Left ventricle myocardium inferior (tissue), 1 donor: ENCODE measurements at regions not wholly inside any gene's neighbourhood (a gene's known extent, or its start where the extent isn't known, plus 50 kb on each side); places are given as distances from the start of the nearest gene placed in this dataset.

Source experiments
- DNase-seq: peaks from one replicate; pipeline ENCODE4 v3.0.0-alpha.2; 2020
- H3K27ac ChIP-seq: fragments of 200-600 bp; replicated peaks from 2 replicates; pipeline ENCODE4 v1.8.0; 2021
- H3K27me3 ChIP-seq: fragments of 200-600 bp; 2 replicates; pipeline ENCODE4 v1.8.0; 2021; ENCODE audit warnings: low read depth
- H3K36me3 ChIP-seq: fragments of 200-600 bp; 2 replicates; pipeline ENCODE4 v1.8.0; 2021
- H3K4me1 ChIP-seq: fragments of 200-600 bp; 2 replicates; pipeline ENCODE4 v1.8.0; 2021
- H3K4me3 ChIP-seq: fragments of 200-600 bp; 2 replicates; pipeline ENCODE4 v1.8.0; 2021; ENCODE audit warnings: mild to moderate bottlenecking, moderate library complexity
- H3K9me3 ChIP-seq: fragments of 200-600 bp; replicated peaks from 2 replicates; pipeline ENCODE4 v1.8.0; 2021
- CTCF ChIP-seq: fragments of 200-600 bp; IDR thresholded peaks from 2 replicates; pipeline ENCODE4 v1.8.0; 2021; ENCODE audit warnings: antibody characterized with exemption, mild to moderate bottlenecking, borderline replicate concordance
- intact Hi-C: fragments of 100-400 bp; cut with micrococcal nuclease; formaldehyde crosslinking; loops from one replicate; pipeline ENCODE4 v1.11.0; 2022
- donor health status: DM: no; HTN: yes; CAD: no; lungs with severe emphysema.

GRCh38 chr6:8329562-8329961, 105.8 kb downstream of the SLC35B3 start:
- no peak for DNase-seq
- intact Hi-C loops = no loop called here
- H3K4me1 ChIP-seq = no peaks in the 10 kb centered on the region
- no peaks in the 10 kb centered on the region for H3K9me3 ChIP-seq
- TF ChIP-seq CTCF = no peak
- no peaks in the 10 kb centered on the region for H3K27me3 ChIP-seq
- H3K27ac ChIP-seq = no peak overlapping the region
- no peak overlapping the region for H3K4me3 ChIP-seq
- no peaks in the 10 kb centered on the region for H3K36me3 ChIP-seq

- TF ChIP-seq CTCF = no peak
- H3K4me3 ChIP-seq = no peak overlapping the region
These were observed 109.6 kb downstream of the SLC35B3 start for GRCh38 chr6:8325743-8326142.

GRCh38 chr6:8322659-8323058, 112.7 kb downstream of the SLC35B3 start:
- no peaks in the 10 kb centered on the region for H3K27me3 ChIP-seq
- TF ChIP-seq CTCF = no peak
- intact Hi-C loops = no loop called here
- H3K9me3 ChIP-seq = no peaks in the 10 kb centered on the region
- no peaks in the 10 kb centered on the region for H3K4me1 ChIP-seq
- no peaks in the 10 kb centered on the region for H3K36me3 ChIP-seq
- no peak overlapping the region for H3K4me3 ChIP-seq
- H3K27ac ChIP-seq = no peak overlapping the region
- DNase-seq = no peak

More at GRCh38 chr6:8325743-8326142, 109.6 kb downstream of the SLC35B3 start:
- Histone ChIP-seq H3K36me3 (no peaks in the 10 kb centered on the region), H3K27me3 (no peaks in the 10 kb centered on the region), H3K9me3 (no peaks in the 10 kb centered on the region), H3K4me1 (no peaks in the 10 kb centered on the region), H3K27ac (no peak overlapping the region)
- DNase-seq = no peak
- intact Hi-C loops = no loop called here

DNA sequence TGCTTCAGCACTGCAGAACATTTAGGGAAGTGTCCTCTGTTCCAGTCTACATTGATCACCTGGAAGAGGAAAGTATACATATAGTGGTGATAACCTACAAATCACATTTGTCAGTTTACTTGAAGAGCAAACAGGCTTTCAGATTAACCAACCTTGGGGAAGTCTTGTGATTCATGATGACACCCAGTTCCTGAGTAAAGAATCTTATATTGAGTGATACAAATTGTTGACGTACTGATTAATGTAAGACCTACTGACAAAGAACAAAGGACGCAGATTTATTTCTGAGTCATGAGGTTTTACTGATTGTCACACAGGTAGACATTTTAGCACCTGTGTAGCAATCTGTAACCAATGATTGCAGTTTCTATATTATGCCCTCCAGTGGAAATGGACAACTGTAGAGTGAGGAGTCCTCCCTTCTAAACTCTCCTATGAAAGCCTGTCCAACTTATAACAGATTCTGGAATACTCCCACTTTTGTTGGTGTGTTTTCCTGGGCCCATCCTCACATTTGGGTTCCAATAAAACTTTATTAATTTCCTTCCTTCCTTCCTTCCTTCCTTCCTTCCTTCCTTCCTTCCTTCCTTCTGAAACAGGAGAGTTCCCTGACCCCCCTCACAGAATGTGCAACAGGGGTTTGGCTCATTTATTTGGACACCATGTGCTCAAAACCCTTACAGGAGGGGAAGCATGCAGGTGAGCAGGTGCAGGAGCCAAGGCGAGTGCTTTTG, 113.5 kb downstream of the SLC35B3 start:
- Histone ChIP-seq H3K36me3 (no peaks in the 10 kb centered on the region), H3K9me3 (no peaks in the 10 kb centered on the region), H3K27me3 (peaks cover 5% of the 10 kb centered on the region), H3K4me1 (no peaks in the 10 kb centered on the region), H3K27ac (no peak overlapping the region), H3K4me3 (no peak overlapping the region)
- no peak for TF ChIP-seq CTCF
- DNase-seq = no peak
- intact Hi-C loops = no loop called here

DNA sequence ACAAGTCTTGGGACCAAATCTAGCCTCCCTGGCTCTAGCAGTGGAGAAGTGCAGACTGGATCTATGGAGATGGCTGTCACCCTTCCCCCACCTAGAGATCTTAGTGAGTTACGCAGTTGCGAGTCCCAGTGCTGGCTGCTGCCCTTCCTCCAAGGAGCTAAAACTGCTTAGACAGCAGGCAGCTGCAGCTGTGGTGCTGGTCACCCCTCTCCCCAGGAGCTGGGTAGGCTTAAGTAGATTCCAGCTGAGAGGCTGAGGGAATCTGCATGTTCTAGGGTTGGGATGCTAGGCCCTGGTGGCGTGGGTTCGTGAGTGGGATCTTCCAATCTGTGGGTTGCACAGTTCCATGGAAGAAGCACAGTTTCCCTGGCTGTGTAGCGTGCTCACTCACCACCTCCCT, 120.2 kb downstream of the SLC35B3 start:
- no peak for TF ChIP-seq CTCF
- H3K36me3 ChIP-seq = no peaks in the 10 kb centered on the region
- H3K9me3 ChIP-seq = peaks cover 14% of the 10 kb centered on the region
- no peaks in the 10 kb centered on the region for H3K4me1 ChIP-seq
- intact Hi-C loops = no loop called here
- H3K4me3 ChIP-seq = no peak overlapping the region
- H3K27ac ChIP-seq = no peak overlapping the region
- DNase-seq = no peak
- H3K27me3 ChIP-seq = peaks cover 11% of the 10 kb centered on the region
